ENCODE measurements at regions not wholly inside any gene's neighbourhood (a gene's known extent, or its start where the extent isn't known, plus 50 kb on each side); places are given as distances from the start of the nearest gene placed in this dataset.

DNA sequence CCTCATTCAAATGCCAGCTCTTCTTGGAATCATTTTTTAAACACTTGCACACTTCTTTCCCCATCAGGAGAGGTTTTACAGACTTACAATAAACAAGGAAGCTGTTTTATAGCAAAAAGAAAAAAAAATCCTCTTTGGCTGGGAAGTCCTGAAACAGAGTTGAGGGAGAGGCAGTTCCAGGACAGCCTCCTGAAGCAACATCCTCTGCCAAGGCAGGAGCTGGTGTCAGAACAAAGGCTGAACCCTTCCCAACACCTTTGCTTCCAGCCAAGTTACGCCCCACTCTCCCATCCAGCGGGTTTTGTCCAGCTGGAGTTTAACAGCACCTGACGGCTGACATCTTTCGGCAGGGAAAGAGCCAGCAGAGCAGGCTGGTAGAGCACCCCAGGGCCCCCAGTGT lies 287.8 kb downstream of the RRAGC start:
- no peak for DNase-seq (ENCODE audit: low read depth)

- no peak for DNase-seq (ENCODE audit: low read depth)
These were observed 289.0 kb downstream of the RRAGC start for GRCh38 chr1:38570657-38570975.

DNA sequence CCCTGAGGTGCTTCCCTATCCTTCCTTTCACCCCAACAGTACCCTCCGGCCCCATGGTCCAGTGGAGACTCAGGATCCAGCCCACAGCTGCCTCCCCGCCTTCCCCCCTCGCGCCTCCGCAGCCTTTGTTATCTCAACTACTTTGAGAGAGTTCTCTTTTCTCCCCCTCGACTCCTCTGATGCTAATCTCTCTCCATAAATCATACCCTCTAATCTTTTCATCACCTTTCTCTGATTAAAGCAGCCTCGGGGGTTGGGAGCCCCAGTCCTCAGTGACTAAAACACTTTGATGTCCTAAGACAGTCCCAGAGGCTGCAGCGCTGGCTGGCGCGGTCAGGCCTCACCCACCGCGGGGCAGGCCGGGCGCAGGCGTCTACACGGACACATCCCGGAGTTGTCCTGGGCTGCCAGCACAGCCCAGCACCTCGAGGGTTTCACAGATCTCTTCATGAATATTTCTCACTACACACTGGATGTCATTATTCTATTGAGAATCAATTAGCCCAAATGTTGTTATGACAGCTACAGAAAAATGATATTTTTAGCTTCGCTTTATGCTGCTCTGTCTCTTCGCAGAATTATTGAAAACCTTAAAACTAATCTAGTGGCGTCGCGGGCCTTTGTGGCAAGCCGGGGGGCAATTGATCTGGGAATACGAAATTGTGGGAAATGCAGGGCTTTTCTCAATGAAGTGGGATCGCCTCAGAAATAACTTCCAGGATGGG lies 289.5 kb downstream of the RRAGC start:
- no peak for DNase-seq (ENCODE audit: low read depth)

GRCh38 chr1:38568061-38568857 lies 291.3 kb downstream of the RRAGC start:
- no peak for DNase-seq (ENCODE audit: low read depth)

DNA sequence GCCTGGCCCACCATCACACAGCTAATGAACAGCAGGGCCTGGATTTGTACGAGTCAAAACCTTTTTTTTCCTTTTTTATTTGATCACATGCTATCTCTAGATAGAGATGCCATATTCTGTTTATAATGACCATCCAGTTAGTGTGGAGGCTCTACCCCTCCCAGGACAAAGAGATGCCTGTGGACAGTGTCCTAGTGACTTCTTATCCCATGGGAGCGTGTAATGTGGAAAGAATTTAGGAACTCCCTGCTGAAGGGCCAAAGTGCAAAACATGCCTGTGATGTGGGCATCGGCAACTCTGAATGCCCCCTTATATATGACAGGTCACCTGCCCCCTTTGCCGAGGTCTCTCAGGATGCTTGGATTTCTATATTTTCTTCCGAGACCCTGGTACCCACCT lies 292.2 kb downstream of the RRAGC start:
- DNase-seq (ENCODE audit: low read depth) = no peak

- no peak for DNase-seq (ENCODE audit: low read depth)
These were observed 294.5 kb downstream of the RRAGC start for GRCh38 chr1:38565020-38565491.

DNA sequence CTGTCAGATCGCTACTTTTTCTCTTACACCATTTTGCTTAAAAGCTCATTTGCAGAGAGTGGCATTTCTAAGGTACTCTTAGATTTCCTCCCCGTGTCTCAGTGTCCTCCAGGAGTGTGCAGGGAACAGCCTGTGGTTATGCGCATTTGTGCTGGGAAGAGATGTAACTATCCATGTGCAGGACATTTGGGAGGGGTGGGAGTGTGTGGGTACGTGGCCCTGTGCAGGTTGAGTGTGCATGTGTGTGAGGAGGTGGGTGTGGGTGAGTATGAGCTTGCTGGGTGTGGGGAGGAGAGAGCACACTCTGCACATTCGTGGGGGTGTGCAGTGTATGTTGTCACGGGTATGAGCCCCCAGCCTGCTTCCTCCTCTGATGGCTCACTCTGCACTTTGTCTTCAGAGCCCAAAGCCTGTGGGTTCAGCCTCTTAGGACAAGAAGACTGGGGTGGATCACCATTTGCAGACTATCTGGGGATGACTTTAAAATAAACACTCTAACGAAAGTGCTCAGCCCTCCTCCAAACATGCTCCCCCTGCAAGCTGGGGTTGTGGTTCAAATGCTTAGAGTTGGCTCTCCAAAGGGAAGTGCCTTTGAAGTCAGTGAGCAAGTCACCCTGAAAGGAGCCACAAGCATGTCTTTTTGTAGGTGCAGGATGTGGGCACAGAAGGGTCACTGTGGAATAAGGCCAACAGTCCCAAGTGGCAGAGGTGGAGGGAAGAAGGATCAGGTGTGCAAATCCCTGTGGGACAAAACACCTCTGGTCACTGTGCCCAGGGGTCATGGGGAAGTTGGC lies 295.4 kb downstream of the RRAGC start:
- no peak for DNase-seq (ENCODE audit: low read depth)

DNA sequence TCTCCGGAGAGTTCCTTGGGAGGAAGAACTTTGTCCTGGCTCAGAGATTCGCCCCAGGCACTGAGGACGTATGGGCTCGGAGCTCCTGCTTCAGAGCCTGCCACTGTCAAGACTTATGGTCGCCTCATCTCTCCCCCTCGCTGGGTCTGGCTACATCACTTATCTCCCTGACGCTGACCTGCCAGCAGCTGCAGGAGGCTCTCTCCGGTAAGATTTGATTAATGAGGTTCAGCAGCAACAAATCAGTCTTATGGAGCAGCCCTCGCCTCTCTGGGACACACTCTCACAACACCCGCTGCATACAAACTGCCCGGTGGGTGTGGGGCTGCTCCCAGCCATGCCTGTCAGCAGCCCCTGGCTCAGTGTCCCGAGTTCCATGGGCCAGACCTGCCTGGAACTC lies 297.8 kb downstream of the RRAGC start:
- no peak for DNase-seq (ENCODE audit: low read depth)

DNA sequence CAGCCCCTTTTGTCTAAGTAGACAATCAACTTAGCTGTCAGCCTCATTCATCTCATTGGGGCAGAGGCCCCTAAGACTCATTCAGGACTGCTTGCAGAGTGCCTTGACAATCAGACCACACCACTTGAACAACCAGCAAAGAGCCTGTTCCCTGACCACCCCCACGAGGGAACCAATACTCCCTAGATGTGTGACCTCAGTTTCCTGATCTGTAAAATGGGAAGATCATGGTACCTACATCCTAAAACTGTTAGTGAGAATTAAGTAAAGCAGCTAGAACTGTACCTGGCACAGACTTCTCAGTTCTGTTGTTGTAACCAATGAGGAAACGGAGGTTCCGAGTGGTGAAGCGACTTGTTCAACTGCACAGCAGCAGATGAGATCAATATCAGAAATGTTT lies 298.5 kb downstream of the RRAGC start:
- no peak for DNase-seq (ENCODE audit: low read depth)

DNA sequence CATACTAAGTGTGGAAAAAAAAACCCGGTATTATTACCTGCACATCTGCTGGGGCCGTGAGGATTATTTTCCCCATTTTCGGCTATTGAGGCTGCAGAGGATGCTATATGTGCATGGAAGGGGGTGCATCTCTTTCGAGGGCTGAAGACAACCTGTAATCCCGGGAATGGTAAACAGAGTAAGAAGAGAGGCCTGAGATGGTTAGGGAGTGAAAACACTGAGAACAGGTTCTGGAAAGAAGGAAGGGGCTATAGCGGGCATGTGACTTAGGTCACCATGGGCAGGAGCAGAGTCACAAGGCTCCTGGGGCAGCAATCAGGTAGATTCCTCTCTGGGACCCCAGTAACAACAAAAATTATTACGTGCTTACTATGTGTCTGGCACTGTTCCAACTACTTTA lies 299.1 kb downstream of the RRAGC start:
- DNase-seq (ENCODE audit: low read depth) = no peak

- DNase-seq (ENCODE audit: low read depth) = peak; percentile 41
These were observed 300.0 kb downstream of the RRAGC start for GRCh38 chr1:38559446-38560165.

- no peak for DNase-seq (ENCODE audit: low read depth)
These were observed 300.8 kb downstream of the RRAGC start for GRCh38 chr1:38558500-38559445.

GRCh38 chr1:38558055-38558454 lies 301.5 kb downstream of the RRAGC start:
- DNase-seq (ENCODE audit: low read depth) = no peak

DNA sequence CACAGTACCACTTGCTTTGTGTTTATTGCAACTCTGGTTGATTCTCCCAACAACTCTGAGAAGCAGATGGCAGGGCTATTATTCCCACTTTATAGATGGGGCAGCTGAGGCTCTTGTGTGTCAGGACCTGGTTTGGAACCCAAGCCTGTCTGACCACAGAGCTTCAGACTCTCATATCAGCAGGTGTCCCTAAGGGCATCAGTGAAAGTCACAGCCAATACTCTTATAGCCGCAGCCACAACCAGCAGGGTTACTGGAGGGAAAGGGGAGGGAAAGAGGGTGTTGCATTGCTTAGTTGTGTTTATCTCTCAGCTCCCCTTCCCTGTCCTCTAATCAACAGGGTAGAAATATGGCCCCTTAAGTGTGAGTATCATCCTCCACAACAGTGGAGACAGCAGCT lies 304.0 kb downstream of the RRAGC start:
- no peak for DNase-seq (ENCODE audit: low read depth)

DNA sequence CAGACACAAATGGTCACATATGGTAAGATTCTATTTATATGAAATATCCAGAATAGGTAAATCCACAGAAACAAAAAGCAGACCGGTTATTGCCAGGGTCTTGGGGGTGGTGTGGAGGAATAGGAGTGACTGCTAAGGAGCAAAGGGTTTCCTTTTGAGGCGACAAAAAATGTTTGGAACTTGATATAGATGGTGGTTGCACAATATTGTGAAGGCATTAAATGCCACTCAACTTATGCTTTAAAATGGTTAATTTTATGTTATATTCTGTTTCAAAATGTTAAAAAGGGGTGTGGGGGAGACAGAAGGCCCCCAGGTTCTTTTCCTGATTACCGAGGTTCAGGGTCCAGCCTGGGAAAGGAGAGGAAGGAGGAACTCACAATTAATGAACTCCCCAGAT lies 304.4 kb downstream of the RRAGC start:
- no peak for DNase-seq (ENCODE audit: low read depth)

GRCh38 chr1:38551318-38552307 lies 308.0 kb downstream of the RRAGC start:
- no peak for DNase-seq (ENCODE audit: low read depth)

DNA sequence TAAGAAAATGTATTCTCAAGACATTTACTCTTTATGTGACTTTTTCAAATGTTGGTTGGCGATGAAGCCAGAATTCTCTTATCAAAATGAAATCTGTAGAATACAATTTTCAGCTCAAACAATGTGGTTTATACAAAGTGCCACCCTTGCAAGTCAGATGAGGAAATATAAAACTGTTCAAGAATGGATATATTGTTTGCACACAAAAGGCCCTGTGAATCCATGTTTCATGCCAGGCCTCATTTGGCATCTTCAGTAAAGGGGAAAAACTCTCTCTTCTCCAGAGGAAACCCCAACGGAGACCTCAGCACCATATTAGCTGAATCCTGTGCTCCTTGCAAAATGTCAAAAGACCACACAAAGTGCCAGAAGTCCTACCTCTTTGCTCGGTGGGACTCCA lies 310.4 kb downstream of the RRAGC start:
- DNase-seq (ENCODE audit: low read depth) = no peak

DNA sequence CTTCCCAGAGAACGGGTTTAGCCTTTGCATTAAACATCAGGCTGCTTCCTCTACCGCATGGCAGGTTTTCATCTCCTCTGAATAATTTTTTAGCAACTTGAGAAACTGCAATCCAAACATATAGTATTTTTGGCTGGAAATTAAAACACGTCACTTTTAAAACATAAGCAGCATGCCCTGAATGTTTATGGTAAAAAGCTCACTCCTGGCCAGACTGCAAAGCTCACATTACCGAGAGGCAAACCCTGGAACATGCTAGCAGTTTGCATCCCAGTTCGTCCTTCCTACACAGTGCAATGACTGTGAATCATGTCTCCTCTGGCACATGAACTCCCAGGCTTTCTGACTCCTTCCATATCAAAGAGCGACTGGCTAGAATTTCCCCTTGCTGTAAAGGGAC lies 312.3 kb downstream of the RRAGC start:
- DNase-seq (ENCODE audit: low read depth) = no peak

DNA sequence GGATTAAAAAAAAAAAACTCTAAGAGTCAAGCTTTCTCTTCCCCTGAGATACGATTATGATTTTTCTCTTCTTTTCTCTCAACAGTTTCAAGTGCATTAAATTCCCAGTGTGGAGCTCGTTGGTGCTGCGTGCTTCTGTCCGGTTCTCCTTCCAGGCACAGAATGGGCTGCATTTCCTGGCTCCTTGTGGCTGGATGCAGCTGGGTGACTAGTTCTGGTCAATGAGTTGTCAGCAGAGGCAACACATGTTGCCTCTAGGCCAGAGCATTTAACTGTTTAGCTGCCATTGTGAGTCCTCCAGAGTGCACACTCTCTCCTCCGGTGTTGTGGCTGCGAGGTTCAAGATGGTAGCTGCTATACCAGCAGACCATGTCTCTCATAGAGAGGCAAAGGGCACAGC lies 312.9 kb downstream of the RRAGC start:
- DNase-seq (ENCODE audit: low read depth) = no peak

GRCh38 chr1:38541223-38541622 lies 318.3 kb downstream of the RRAGC start:
- no peak for DNase-seq (ENCODE audit: low read depth)
